HG02642 (cell line): ENCODE measurements at regions not wholly inside any gene's neighbourhood (a gene's known extent, or its start where the extent isn't known, plus 50 kb on each side); places are given as distances from the start of the nearest gene placed in this dataset.

Experiments used
- ATAC-seq: cut with Tn5 transposase; IDR thresholded peaks from one replicate; pipeline ENCODE4 v1.9.1; 2021; ENCODE audit warnings: mild to moderate bottlenecking; ENCODE audit not compliant: unreplicated experiment, poor library complexity

DNA sequence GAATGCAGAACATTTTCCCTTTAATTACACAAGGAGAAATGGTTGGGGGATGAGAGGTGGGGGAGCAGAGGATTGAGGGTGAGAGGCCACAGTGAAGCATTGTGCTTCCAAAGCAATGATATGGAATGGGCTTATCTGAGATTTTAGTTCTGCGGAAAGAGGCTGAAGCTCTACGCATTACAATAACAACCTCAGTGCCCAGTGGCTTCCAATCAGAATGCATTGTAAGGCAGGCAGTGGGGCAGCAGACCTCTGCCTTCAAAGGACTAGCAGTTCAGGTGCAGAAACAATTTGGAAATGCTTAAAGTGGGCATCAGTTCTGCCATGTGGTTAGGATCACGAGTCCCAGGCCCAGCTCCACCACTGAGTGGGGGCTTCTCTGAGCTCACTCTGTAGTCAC, 251.0 kb upstream of the ZMIZ1 start:
- ATAC-seq = no peak

DNA sequence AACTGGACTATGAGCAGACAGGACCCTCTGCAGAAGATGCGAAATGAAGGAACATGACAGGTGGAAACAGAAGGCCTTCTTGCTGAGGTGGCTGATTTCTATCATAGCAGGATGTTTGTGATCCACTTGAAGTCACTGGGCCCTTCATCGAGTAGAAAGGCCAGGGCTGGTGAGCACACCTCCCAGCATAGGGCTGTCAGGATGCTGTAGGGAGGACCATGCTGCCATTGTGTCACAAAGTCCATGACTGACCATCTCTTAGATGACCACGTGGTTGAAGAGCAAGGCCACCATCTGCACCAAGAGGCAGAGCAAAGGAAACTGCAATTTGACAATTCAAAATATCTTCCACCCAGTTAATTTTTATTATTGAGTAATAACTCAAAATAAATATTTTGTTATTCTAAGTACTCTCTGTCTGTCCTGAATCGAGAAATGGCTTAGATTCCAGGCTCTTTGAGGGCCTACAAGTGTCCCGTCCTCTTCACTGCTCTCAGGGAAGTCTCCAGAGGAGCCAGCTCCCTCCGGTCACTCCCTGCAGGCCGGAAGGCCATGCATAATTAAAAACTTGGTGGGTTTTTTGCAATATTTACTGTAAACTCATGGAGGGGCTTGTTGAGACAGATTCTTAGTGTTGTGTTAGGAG, 249.3 kb upstream of the ZMIZ1 start:
- ATAC-seq = no peak

DNA sequence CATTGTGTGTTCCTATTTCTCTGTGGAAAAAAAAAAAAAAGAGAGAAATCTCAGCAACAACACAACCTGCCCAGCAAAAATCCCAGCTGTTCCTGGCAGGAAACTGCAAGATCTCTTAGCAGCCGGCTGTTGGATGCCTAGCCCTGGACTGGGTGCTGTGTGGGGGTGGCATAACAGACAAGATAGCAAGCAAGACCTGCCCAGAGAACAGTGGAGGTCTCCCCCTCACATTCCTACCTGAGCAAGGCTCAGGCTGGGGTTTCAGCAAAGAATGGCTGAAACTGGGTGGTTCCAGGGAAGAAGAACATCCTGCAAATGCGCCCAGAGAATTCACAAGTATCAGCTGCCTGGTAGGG, 248.8 kb upstream of the ZMIZ1 start:
- ATAC-seq = no peak

DNA sequence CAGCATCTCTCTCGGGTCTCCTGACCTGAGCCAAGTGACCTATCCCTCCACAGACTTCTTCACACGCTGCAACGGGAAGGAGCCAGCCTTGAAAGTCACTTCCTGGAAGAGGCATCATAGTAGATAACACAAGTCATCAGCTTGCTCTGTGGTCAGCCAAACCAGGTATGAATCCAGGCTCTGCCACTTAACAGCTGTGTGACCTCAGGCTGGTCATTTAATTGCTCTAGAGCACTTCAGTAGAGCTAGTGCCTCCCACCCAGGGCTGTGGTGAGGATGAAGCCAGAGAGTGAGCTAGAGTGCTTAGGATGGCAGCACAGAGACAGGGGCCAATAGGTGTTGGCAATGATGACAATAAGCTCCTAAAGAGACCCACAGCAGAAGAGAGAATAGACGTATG, 247.7 kb upstream of the ZMIZ1 start:
- no peak for ATAC-seq

DNA sequence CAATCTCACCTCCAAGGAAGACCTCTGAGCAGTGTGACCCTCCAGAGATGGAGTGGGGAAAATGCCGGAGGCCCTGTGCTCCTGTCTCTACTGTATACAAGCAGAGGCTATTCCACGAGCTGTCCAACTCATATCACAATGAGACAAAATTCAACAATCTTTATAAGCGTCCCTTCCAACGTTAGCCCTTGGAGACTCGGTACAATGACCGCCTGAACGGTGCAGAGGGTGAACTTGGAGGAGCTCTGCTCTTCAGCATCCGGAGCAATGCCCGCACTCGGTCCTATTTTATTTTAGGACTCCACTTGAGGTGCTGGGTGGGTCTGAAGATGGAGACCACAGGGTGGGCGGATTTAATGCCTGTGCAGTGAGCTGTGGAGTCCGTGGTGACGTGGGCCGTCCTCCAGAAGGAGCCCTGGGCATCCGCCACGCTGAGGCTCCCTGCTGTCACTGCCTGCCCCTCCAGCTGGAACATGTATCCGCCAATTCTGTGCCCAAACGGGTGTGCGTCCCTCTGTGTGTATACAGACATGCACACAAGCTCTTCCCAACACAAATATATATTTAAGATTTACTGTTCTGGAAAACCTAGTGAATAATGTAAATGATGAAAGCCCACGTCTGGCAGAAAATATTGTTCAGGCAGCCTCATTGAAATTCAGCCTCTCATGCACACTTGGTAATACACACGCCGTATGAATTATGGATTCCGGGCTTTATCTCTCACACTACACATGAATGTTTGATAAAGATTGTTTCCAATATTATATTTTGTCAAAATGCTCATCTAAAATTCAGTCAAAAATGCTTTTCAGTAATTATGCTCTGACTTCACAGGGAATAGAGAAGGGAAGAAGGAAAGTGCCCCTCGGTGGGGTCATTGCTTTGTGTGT, 239.9 kb upstream of the ZMIZ1 start:
- ATAC-seq = no peak

DNA sequence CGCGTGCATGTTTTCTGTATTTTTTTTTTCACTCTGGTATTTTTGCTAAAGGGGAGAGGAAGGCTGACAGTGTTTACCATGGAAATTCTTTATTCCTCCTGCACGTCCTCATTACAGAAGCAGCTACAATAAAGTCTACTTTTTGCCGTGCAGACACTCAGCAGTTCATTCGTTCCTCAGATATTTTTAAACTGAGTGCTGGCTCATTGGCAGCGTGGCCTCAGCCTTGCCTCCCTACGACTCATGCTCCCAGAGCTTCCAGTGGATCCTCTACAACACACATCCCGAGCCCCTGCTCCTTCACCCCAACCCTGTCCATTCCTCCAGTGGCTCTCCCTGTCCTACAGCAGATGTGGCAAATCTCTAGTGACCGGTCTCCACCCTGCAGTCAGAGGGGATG, 239.2 kb upstream of the ZMIZ1 start:
- ATAC-seq = no peak

DNA sequence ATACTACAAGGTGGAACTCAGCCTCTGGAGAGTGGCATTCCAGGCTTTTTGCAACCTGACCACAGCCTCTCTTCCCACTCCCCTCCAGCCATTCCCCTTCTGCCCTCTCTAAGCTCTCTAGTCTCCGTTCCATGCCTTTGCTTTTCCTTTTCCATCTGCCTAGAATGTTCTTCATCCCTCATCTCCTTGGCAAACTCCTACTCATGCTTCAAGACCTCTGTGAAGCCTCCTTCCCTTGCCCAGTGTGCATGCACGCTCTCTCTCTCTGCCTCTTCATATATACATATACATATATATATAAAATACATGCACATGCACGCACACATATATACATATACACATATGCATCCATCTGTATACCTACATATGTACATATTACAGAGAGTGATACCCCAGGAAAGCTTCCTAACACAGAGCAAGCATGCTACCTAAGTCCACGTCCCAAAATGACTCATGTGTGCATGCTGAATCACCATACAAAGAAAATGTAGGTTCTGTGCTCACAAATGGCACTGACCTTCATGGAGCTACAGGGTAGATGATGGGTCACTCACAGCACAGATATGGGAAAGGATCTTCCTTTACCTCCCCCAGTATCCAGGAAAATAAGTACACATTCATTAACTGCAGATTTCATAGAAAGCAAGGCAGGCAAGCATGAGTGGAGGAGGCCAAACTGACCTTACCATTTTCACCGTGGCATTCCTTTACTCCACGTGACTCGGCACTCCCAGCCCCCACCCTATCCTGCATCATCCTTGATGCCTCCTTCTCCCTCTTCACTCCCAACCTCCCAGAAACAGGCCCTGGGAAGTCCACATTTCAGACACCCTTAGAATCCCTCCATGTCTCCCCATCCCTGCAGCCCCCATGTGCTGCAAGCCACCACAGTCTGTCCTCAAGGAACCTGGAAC, 238.4 kb upstream of the ZMIZ1 start:
- no peak for ATAC-seq

DNA sequence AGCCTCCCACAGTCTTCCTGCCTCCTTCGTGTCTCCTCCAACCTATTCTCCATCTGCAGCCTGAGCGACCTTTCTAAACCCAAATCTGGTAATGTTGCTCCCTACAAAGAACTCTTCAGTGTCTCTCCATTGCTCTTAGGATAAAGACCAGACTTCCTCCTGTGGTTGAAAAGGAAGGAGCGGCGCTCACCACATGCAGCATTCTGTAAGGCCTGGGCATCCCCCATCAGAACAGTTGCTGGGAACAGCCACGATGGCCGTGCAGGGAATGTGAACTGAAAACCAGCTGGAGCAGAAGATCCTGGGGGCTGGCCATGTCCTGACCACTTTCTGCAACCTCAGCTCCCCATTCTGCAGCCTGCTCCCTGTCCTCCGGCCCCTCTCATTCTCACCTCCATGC, 237.8 kb upstream of the ZMIZ1 start:
- no peak for ATAC-seq

DNA sequence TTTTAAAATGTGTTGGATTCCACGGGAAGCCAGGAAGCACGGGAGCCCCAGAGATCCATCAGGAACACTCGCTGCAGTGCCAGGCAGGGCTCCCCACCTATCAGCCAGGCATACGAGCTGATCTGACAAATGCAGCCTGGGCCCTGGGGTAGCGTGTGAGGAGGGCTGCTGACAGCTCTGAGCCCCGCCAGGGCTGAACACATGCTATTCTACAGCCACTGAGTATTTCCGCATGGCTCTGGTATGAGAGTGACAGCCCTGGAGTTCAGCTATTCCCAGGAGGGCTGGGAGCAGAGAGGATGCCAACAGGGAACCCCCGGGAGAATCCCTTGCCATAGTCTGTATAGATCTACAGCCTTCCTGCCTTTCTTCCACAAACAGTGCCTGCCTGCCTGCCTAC, 237.3 kb upstream of the ZMIZ1 start:
- no peak for ATAC-seq

DNA sequence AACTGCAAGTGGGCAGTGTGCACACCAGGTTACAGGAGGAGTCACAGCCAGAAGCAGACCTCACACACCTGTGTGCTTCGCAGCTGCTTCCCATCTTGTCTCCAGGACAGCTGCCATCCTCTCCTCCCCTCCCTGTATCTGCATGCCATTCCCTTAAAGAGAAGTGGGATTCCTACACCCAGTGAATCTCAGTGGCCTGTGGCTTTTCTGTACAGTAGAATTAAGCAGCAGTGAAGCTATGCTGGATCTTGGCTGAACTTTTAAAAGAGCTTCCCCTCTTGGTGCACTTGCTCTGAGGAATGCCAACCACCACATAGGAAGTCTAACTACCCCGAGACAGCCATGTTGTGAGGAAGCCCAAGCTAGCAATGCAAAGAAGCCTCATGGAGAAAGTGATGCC, 236.5 kb upstream of the ZMIZ1 start:
- ATAC-seq = no peak

DNA sequence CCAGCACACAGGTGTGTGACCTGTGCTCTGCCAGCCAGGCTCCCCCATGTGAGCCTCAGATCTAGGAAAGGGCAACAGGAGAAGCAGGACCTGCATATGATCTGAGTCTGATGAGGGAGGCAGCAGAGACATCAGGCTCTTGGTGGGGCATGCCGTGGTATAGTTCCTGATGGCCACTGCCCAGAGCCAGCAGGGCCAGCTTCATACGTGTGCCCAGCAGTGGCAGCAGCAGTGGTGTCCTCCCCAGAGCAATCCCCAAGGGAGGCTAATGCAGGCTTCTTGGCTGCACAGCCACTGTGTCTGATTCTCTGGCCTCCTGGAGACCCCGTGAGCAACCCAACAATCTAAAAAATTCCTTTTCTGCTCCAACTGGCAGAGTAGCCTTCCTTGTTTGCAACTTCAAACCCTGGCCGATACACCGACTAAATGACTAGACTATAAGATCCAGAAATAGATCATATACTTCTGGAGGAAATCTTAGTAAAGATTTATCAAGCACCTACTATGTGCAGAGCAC, 230.6 kb upstream of the ZMIZ1 start:
- no peak for ATAC-seq

DNA sequence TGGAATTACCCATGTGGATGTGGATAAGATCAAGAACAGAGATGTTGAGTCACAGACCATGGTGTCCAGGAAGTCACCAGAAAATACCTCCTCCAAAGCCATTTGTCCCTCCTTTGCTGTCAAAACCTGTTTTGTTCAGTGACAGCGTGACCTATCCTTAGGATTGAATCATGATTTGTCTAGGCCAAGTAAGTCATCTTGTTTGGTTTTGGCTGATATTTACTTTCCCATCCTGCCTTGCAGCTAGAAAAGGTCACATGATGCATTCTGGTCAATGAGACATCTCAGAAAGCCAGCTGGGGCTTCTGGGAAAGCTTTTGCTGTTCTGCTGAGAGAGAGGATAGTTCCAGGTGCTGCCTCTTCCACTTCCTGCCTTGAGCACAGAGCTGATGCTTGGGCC, 225.3 kb upstream of the ZMIZ1 start:
- ATAC-seq = no peak

DNA sequence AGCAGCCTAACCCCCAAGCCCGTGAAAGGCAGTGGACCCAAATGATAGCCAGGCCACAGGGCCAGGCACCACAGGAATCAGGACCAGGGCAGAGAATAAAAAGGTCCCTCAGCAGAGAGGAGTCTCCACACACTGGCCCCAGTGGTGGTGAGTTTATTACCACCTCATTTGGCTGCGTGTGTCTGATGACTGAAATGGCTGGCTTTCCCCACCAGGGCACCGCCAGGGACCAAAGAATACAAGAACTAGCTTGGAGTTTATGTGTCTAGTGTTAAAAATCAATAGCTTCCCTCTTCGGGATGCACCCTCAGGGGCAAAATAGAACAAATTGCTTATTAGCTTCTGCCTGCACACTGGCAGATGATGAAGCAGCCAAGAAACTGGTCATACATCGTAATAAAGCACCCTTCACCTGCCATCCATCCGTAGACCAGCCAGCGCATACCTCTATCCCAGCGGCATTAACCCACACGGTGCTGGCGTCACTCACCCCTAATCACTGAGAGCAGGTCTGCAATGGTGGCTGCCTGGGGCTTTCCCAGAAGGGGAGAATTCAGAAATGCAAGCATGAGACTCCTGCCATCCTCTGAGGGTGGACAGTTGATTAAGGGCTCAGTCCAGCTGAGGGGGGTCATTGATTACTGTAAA, 223.7 kb upstream of the ZMIZ1 start:
- no peak for ATAC-seq

DNA sequence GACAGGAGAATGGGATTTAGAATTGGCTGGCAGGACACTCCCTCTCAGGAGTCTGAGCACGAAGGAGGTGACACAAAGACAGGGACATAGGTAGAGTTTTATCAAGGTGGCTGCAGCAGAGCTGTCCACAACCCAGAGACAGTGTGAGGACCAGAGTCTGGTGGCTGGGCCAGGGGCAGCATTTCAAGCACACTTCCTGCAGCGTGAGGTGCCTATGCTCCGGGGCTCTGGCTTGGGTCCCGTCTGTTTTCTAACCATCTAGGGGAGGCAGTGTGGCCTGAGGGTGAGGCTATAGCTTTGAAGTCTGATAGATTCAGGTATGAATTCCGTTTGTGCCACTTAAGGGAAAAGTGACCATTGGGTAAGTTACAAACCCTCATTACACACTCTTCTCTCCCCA, 222.7 kb upstream of the ZMIZ1 start:
- no peak for ATAC-seq

DNA sequence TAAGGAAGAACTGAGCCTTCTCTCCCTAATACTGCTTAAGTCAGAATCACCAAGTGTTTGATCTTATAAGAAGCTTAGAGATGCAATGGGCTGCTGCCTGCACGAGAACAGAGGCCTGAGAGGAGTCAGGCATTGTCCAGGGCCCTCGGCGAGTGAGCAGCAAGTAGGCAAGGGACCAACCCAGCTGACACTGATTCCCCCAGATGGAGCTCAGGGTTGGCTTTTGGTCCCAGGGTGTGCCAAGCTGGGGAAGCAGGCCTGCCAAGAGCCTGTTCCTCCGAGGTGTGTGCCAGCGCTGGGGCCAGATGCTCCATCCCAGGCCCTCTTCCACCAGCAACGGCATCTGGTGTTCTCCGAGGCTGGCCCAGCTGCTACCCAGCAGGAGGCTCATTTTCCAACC, 222.0 kb upstream of the ZMIZ1 start:
- no peak for ATAC-seq

DNA sequence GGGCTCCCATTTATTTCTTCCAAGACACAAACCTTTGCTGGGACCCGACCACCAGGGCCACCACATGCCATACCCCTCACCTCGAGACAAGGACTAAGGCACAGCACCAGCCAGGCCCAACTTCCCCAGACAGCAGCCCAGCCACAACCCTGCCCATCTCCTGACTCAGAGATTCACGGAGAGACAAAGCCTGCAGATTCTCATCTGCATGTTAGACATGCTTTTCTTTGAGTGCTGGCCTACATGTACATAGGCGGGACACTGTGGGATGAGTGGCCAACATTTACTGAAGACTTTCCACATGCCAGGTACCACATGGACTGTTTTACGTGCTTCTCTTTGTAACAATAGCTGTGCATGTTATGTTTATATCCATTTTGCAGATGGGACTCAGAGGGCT, 221.3 kb upstream of the ZMIZ1 start:
- no peak for ATAC-seq

DNA sequence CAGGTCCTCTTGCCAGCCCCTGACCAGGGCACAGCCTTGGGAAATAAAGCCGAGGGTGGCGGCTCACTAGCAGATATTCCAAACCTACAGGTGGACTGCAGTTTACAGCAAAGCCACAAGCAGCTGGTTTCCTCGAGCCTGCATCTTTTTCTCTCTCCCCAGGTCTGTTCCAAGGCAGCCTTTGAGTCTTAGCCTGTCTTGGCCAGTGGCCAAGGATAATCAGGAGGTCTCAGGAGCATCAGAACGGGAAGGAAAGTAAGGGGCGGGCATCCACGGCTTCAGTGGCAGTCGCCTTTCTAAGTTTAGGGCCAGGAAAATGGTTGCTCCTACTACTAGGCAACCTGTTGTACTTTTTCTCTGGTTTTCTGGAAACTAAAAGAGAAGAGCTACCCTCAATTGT, 219.7 kb upstream of the ZMIZ1 start:
- ATAC-seq = no peak

DNA sequence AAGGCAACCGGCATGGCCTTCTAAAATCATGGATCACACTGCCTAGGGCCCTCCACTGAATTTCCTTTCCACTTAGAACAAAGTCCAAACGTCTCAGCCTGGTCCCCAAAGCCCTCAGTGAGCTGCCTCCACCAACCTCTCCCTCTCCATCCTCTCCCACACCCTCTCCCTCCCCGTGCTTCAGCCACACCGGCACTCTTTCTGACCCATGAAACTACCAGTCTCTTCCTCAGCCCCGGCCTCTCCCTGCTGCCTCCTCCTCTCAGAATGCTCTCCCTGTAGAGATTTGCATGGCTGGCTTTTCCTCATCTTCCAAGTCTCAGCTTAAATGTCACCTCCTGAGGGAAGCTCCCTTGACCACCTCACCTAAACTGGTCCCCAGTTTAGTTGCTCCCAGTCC, 219.0 kb upstream of the ZMIZ1 start:
- ATAC-seq = no peak

DNA sequence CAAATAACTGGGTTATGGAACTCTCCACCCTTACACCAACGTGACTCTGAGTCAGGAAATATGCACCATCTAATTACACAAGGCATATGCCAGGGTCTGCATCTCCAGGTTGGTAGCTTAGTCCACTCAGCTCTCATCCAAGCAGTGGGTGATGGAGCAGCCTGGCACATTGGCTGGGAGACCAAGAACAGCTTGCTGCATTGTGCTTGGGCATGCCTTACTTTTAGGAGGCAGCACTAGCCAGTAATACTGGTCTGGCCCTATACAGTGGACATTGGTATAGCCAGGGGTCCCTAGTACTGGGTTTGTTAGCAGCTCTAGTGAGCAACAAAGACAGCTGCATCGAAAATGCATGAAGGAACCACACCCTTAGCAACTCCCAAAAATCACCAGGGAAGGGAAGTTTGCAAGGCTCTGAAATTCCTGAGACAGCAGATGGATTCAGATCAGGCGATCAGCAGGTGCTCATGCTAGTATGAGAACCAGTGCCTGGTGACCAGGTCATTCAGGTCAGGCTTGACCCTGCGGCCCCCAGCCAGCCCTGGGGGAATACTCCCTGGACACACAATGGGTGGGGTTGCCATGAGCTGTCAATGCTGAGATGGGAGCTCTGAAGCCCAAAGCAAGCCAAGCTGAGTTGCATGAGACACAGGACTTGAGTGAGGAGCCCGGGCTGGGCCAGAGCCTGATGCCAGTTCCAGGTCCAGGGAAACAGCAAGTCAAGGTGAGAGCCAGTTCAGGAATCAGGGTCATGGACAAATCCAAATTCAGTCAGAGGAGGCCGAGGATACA, 217.9 kb upstream of the ZMIZ1 start:
- no peak for ATAC-seq

DNA sequence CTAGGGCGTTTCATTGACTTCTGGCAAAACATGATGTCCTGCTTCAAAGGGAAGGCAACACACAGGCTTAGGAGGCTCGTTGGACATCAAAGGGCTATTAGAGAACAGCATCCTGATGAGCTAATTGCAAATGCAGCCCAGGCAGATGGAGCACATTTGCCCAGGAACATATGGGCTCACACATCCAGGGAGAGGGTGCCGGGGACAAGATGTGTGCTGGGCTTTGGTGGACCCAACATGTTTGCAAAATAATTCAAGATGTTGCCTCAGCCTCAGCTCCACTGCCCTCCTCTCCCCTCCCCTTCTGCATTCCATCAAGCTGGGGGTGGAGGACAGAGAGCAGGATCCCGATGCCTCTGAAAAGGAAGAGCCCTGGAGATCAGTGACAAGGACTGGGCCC, 217.1 kb upstream of the ZMIZ1 start:
- no peak for ATAC-seq
